Thymus (tissue), 11 donors: ENCODE measurements at regions not wholly inside any gene's neighbourhood (a gene's known extent, or its start where the extent isn't known, plus 50 kb on each side); places are given as distances from the start of the nearest gene placed in this dataset.

Source experiments
- DNase-seq, 9 donors: peaks; one replicate each; pipeline ENCODE4 v3.0.0-alpha.2; 2013; ENCODE audit warnings: low spot score in 9 of 9, low read depth in 6 of 9, missing footprints in 1 of 9
- H3K27ac ChIP-seq, 2 donors: one replicate each; pipeline ENCODE4 v1.5.1; 2013; ENCODE audit warnings: control low read depth in 1 of 2, low read depth in 1 of 2, low read length in 1 of 2, mild to moderate bottlenecking in 1 of 2, moderate library complexity in 1 of 2
- H3K27me3 ChIP-seq, 2 donors: one replicate each; pipeline ENCODE4 v1.5.1; 2013; ENCODE audit warnings: low read length in 1 of 2; ENCODE audit not compliant: control insufficient read depth in 2 of 2, insufficient read depth in 1 of 2
- H3K36me3 ChIP-seq, 2 donors: one replicate each; pipeline ENCODE4 v1.5.1; 2013; ENCODE audit warnings: low read length in 1 of 2, mild to moderate bottlenecking in 1 of 2, moderate library complexity in 1 of 2; ENCODE audit not compliant: control insufficient read depth in 2 of 2, insufficient read depth in 2 of 2
- H3K4me1 ChIP-seq, 2 donors: one replicate each; pipeline ENCODE4 v1.5.1; 2013; ENCODE audit warnings: low read length in 2 of 2; ENCODE audit not compliant: control insufficient read depth in 2 of 2, insufficient read depth in 2 of 2
- H3K4me3 ChIP-seq, 2 donors: one replicate each; pipeline ENCODE4 v1.5.1; 2013; ENCODE audit warnings: low read length in 2 of 2, control low read depth in 1 of 2, mild to moderate bottlenecking in 1 of 2
- H3K9me3 ChIP-seq, 2 donors: one replicate each; pipeline ENCODE4 v1.5.1; 2013; ENCODE audit warnings: low read length in 1 of 2, mild to moderate bottlenecking in 1 of 2; ENCODE audit not compliant: control insufficient read depth in 2 of 2, insufficient read depth in 1 of 2
- WGBS: extraction: QIAGEN DNeasy Blood & Tissue Kit; methylation state at CpG from one replicate; pipeline ENCODE4 v1.1.7; 2013; 5-methylcytosine and 5-hydroxymethylcytosine counted together
- donor health status: healthy.

DNA sequence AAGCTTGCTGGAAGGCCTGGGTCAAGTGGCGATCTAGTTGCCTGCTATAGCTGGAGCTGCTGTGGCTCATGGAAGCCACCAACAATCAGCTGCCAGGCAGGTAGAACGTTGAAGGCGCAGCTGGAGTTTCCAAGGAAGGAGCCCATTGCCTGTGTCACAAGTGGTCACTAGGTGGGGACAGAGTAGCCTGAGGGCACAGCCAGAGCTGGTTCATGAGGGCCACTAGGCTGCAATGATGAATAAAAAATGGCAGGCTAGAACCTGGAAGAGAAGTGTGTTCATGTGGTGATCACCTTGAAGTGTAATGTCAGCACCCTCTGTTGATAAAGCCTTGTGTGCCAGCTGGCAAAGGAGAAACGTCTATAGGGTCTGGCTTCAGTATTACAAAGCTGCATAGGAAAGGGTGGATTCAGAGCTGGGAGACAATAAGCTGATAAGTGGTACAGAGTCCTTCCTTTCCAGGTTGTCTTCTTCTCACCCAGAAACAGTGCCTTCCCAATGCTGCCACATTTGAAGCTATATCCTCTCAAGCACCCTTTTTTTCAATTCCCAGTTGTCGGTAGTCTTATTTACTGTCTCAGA, 165.8 kb downstream of the EMP1 start:
- Histone ChIP-seq H3K4me1 (no peaks in the 10 kb centered on the region), H3K27ac (no peak overlapping the region), H3K9me3 (no peaks in the 10 kb centered on the region), H3K36me3 (no peaks in the 10 kb centered on the region), H3K4me3 (no peak overlapping the region), H3K27me3 (peaks cover 0 to 2% of the 10 kb centered on the region in 2 donors)
- peak in 5 of 9 donors; percentile 13 to 47 (median 19) for DNase-seq
- 59% methylated on average over 5 of the region's 5 CpGs for WGBS

DNA sequence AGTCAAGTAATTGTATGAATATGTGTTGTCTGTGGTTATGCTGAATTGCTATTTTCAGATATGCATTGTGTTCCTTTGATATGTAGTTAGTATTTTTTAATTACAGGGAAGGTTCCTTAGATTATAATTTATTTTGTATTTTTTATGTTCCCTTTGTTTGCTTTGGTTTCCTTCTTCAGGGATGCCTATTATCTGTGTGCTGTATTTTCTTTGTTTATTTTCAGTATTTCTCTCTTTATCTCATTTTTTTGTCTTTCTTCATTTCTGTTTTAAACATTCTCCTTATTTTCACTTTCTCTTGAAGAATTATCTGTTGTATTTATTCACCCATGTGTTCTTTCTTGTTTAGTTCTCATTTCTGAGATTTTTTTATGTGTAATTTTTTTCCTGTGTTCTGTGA, 163.1 kb downstream of the EMP1 start:
- Histone ChIP-seq H3K4me3 (no peak overlapping the region), H3K27ac (no peak overlapping the region), H3K36me3 (no peaks in the 10 kb centered on the region), H3K9me3 (no peaks in the 10 kb centered on the region), H3K27me3 (peaks cover 0 to 2% of the 10 kb centered on the region in 2 donors), H3K4me1 (no peaks in the 10 kb centered on the region)
- no peak for DNase-seq

DNA sequence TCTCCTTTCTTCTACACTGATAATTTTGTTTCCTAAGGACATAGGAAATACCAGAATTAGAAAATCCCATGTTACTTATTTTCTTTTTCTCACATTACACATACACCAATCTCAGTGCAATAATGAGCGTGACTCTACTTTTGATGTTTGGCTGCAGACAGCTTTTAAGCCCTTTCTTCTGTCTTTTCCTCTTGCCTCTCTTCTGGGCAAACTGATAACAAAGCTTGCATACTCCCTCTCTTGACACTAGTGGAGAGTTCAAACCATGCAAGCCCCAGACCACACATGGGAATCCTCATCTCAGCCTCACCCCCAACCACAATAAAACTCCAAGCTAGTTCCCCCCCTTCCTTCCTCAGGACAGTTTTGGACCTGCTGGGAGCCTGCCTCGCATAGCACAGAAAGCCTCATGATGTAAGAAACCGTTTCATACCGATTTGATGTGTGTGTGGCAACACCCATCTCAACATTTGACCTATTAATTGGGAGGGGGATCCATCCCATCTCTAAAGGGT, 161.9 kb downstream of the EMP1 start:
- H3K27ac ChIP-seq: no peak overlapping the region
- peaks cover 0 to 2% of the 10 kb centered on the region in 2 donors for H3K27me3 ChIP-seq
- no peaks in the 10 kb centered on the region for H3K4me1 ChIP-seq
- H3K9me3 ChIP-seq: no peaks in the 10 kb centered on the region
- H3K36me3 ChIP-seq: no peaks in the 10 kb centered on the region
- no peak for DNase-seq
- no peak overlapping the region for H3K4me3 ChIP-seq
- 76% methylated on average over 4 of the region's 4 CpGs for WGBS

DNA sequence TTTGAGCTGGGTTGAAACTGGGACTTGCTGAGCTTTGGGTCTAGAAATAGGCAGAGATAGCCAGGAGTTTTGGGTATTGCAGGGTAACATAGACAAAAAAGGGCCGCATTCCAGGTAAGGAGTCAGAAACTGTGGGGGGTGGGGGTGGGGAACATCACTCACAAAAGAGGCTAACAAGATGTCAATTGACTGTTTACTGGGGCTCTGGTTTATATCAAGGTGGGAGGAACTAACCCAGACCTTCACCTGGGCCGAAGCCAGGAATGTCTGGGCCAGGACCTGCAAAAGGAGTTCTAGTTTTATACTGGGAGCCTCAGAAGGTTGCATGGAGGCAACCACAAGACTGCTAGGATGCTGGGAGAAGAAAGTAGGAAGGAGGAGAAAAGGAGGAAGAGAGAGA, 154.4 kb downstream of the EMP1 start:
- Histone ChIP-seq H3K9me3 (no peaks in the 10 kb centered on the region), H3K4me3 (no peak overlapping the region), H3K36me3 (no peaks in the 10 kb centered on the region), H3K4me1 (no peaks in the 10 kb centered on the region), H3K27me3 (no peaks in the 10 kb centered on the region), H3K27ac (no peak overlapping the region)
- 84% methylated on average over 2 of the region's 2 CpGs for WGBS
- DNase-seq: no peak

DNA sequence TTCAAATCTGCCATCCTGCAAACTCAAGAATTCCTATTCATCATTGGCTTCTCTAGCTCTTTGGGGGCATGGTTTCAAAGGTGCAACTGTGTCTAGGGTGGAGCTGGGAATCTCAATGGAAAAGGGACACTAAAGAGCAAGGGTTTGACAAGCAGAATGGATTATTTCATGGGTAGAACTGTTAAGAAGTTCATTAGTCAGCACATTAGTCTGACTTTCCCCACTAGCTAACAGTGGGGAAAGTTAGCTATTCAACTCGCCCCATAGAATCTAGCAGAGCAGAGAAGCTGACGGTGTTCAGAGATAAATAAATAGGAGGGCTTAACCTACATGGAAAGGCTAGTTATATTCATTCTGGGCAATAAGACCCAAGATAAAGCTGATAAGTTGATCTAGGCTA, 153.9 kb downstream of the EMP1 start:
- DNase-seq: no peak
- Histone ChIP-seq H3K27ac (no peak overlapping the region), H3K36me3 (no peaks in the 10 kb centered on the region), H3K4me3 (no peak overlapping the region), H3K9me3 (no peaks in the 10 kb centered on the region), H3K4me1 (no peaks in the 10 kb centered on the region), H3K27me3 (no peaks in the 10 kb centered on the region)
- 70% methylated on average over 2 of the region's 2 CpGs for WGBS

DNA sequence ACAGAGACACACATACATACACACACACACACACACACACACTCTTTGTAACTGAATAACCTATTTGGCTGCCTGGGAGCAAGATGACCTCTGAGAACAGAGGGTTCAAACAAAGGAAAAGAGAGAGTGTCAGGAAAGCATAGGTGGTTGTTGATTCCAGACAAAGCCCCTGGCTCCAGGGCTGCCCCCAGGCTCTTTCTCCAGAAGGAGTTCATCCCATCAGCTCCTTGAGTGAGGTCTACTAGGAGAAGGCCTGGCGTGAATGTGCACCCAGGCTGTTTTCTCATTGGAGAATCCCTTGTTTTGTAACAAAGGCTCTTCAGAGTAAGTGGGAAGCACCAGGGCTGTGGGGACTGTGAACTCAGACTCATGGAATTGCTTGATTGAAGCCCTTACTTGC, 151.9 kb downstream of the EMP1 start:
- H3K4me1 ChIP-seq: no peaks in the 10 kb centered on the region
- 96% methylated on average over 1 of the region's 1 CpG for WGBS
- no peaks in the 10 kb centered on the region for H3K9me3 ChIP-seq
- H3K4me3 ChIP-seq: no peak overlapping the region
- no peaks in the 10 kb centered on the region for H3K36me3 ChIP-seq
- no peak overlapping the region for H3K27ac ChIP-seq
- DNase-seq: no peak
- no peaks in the 10 kb centered on the region for H3K27me3 ChIP-seq

DNA sequence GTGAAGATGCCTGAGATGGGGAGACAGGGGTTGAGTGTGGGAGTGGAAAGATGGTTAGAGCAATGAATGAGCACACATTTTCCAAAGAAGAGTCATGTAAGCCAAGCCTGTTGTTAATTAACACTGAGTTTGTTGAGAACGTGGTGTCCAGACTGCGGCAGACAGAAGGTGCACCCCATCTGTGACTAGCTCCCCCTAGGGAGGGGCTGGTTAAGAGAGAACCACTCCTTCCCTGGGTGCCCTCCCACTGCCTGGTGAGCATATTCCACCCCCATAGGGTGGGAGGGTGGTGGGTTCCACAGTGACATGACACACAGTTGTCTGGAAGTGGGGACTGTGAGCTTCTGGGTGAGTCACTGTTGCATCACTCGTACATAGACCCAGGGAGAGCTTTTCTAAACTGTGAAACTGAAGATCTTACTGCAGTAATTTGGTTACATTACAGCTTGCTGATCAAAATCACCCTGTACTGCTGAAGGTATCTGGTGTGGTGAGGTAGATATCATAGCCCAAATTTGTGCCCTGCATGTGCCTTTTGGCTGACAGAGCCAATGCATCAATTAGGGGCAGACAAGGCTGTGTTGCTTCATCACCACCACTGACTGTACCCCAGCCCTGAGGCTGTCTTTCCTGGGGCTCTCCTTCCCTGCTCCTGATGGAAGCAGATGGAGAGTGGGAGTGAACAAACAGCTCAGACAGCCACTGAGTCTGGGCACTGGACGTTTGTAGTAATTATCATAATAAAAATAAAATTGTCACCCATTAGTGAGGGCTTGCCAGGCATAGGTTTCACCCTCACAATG, 150.9 kb downstream of the EMP1 start:
- H3K9me3 ChIP-seq: no peaks in the 10 kb centered on the region
- H3K27me3 ChIP-seq: no peaks in the 10 kb centered on the region
- no peak overlapping the region for H3K27ac ChIP-seq
- 65% methylated on average over 4 of the region's 4 CpGs for WGBS
- no peaks in the 10 kb centered on the region for H3K36me3 ChIP-seq
- no peak for DNase-seq
- no peaks in the 10 kb centered on the region for H3K4me1 ChIP-seq
- H3K4me3 ChIP-seq: no peak overlapping the region

DNA sequence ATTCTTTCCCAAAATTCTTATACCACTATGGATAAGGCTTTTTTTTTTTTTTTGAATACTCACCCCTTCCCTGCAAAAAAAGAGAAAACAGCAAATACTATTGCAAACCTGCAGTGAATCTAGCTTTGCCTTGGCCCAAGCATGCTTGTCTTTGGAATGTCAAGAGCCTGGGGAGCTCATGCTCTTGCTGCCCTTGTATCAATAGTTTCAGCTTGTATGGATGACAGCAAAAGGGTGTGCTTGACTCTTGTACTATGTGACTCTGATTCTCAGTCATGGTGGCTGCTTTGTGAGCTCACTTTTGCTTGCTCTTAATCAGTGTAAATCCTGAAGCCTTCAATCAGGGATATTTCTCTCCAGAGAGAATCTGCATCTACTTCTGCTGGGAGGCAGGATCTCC, 149.2 kb downstream of the EMP1 start:
- no peaks in the 10 kb centered on the region for H3K27me3 ChIP-seq
- no peak overlapping the region for H3K4me3 ChIP-seq
- no peaks in the 10 kb centered on the region for H3K4me1 ChIP-seq
- H3K9me3 ChIP-seq: no peaks in the 10 kb centered on the region
- no peak for DNase-seq
- no peak overlapping the region for H3K27ac ChIP-seq
- H3K36me3 ChIP-seq: no peaks in the 10 kb centered on the region

DNA sequence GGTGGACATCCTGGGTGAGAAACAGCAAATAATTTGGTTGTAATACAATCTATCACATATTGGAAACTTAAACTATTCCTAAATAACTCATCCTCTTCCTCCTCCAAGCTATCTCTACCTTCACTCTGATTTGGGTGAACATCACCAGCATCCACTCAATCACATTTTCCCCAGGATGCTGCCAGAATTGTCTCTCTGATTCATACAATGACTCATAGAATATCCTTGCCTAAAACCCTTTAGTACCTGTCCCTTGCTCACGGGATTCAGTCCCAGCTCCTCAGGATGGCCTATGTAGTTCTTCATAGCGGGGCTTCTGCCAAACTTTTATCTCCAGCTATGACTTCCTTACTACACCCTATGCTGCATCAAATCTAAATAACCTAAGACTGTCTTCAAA, 146.8 kb downstream of the EMP1 start:
- no peak overlapping the region for H3K4me3 ChIP-seq
- H3K4me1 ChIP-seq: no peaks in the 10 kb centered on the region
- no peak for DNase-seq
- H3K9me3 ChIP-seq: no peaks in the 10 kb centered on the region
- 81% methylated on average over 2 of the region's 2 CpGs for WGBS
- H3K27ac ChIP-seq: no peak overlapping the region
- H3K27me3 ChIP-seq: no peaks in the 10 kb centered on the region
- H3K36me3 ChIP-seq: no peaks in the 10 kb centered on the region
